ENCODE measurements at regions not wholly inside any gene's neighbourhood (a gene's known extent, or its start where the extent isn't known, plus 50 kb on each side); places are given as distances from the start of the nearest gene placed in this dataset.
"Not testable (repeated sequence)": the region's sequence is repeated elsewhere in the genome, so short reads cannot be mapped to it uniquely, and the experiment has no call there.

GRCh38 chr14:22251090-22251489, 337.9 kb downstream of the DAD1 start:
- no peak for DNase-seq (ENCODE audit: low read depth, low spot score)

DNA sequence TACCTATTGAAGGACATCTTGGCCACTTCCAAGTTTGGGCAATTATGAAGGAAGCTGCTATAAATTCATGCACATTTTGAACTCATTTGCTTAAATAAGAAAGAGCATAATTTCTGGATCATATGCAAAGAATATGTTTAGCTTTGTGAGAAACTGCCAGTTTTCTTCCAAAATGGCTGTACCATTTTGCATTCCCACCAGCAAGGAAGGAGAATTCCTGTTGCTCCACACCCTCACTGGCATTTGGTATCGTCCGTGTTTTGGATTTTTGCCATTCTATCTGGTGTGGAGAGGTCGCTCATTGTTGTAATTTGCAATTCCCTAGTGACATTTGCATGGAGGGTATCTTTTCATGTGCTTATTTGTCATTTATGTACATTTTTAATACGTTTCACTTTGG, 339.3 kb downstream of the DAD1 start:
- H3K9me1 ChIP-seq (ENCODE audit: control insufficient read depth, extremely low read depth, insufficient read depth, low read length): no peaks in the 10 kb centered on the region
- H3K79me2 ChIP-seq (ENCODE audit: control insufficient read depth, insufficient read depth, low read length): no peaks in the 10 kb centered on the region
- H3K27me3 ChIP-seq (ENCODE audit: control insufficient read depth, extremely low read depth, insufficient read depth, low read length): no peaks in the 10 kb centered on the region
- no peak overlapping the region for H2AFZ ChIP-seq (ENCODE audit: control insufficient read depth, low read length)
- no peak overlapping the region for H3K9ac ChIP-seq (ENCODE audit: control insufficient read depth, extremely low read depth, insufficient read depth, low read length)
- DNase-seq (ENCODE audit: low read depth, low spot score) (no peak), FAIRE-seq (no peak)
- H3K36me3 ChIP-seq (ENCODE audit: control insufficient read depth in 2 of 2, extremely low read depth in 1 of 2, insufficient read depth in 2 of 2, low read length in 2 of 2): no peaks in the 10 kb centered on the region
- H3K4me1 ChIP-seq (ENCODE audit: control insufficient read depth, extremely low read depth, insufficient read depth, low read length): peaks cover 4% of the 10 kb centered on the region
- no peak overlapping the region for H3K4me2 ChIP-seq (ENCODE audit: control insufficient read depth, extremely low read depth, insufficient read depth, low read depth, low read length)
- dilution Hi-C loops (cut with MboI; ENCODE audit: extremely low pct_ligation_motif_present, low sequenced_read_pairs): no loop called here
- TF ChIP-seq EZH2 (IDR thresholded peaks at IDR 0.05; ENCODE audit: low read length): no peak
- no peaks in the 10 kb centered on the region for H4K20me1 ChIP-seq (ENCODE audit: control insufficient read depth, extremely low read depth, insufficient read depth, low read length)
- no peak overlapping the region for H3K4me3 ChIP-seq (ENCODE audit: control insufficient read depth in 2 of 3, extremely low read depth in 1 of 3, insufficient read depth in 2 of 3, low read depth in 1 of 3, low read length in 3 of 3)
- no peaks in the 10 kb centered on the region for H3K9me3 ChIP-seq (ENCODE audit: control insufficient read depth, low read depth, low read length)
- no peak overlapping the region for H3K27ac ChIP-seq (ENCODE audit: control insufficient read depth, insufficient read depth, low read length)

More at GRCh38 chr14:22251090-22251489, 337.9 kb downstream of the DAD1 start:
- Histone ChIP-seq H3K9ac (ENCODE audit: control insufficient read depth, extremely low read depth, insufficient read depth, low read length) (no peak overlapping the region), H2AFZ (ENCODE audit: control insufficient read depth, low read length) (no peak overlapping the region), H4K20me1 (ENCODE audit: control insufficient read depth, extremely low read depth, insufficient read depth, low read length) (no peaks in the 10 kb centered on the region), H3K79me2 (ENCODE audit: control insufficient read depth, insufficient read depth, low read length) (no peaks in the 10 kb centered on the region), H3K27me3 (ENCODE audit: control insufficient read depth, extremely low read depth, insufficient read depth, low read length) (peaks cover 5% of the 10 kb centered on the region), H3K4me2 (ENCODE audit: control insufficient read depth, extremely low read depth, insufficient read depth, low read depth, low read length) (no peak overlapping the region), H3K9me3 (ENCODE audit: control insufficient read depth, low read depth, low read length) (no peaks in the 10 kb centered on the region), H3K36me3 (ENCODE audit: control insufficient read depth in 2 of 2, extremely low read depth in 1 of 2, insufficient read depth in 2 of 2, low read length in 2 of 2) (no peaks in the 10 kb centered on the region), H3K9me1 (ENCODE audit: control insufficient read depth, extremely low read depth, insufficient read depth, low read length) (no peaks in the 10 kb centered on the region), H3K4me3 (ENCODE audit: control insufficient read depth in 2 of 3, extremely low read depth in 1 of 3, insufficient read depth in 2 of 3, low read depth in 1 of 3, low read length in 3 of 3) (no peak overlapping the region), H3K27ac (ENCODE audit: control insufficient read depth, insufficient read depth, low read length) (no peak overlapping the region), H3K4me1 (ENCODE audit: control insufficient read depth, extremely low read depth, insufficient read depth, low read length) (no peaks in the 10 kb centered on the region)
- TF ChIP-seq EZH2 (IDR thresholded peaks at IDR 0.05; ENCODE audit: low read length) (no peak), CTCF (optimal IDR thresholded peaks at IDR 0.05 in 1 of 3, IDR thresholded peaks at IDR 0.05 in 1 of 3, conservative IDR thresholded peaks at IDR 0.05 in 1 of 3; ENCODE audit: extremely low read depth in 1 of 3, insufficient read depth in 2 of 3, low read length in 3 of 3) (no peak)
- dilution Hi-C loops (cut with MboI; ENCODE audit: extremely low pct_ligation_motif_present, low sequenced_read_pairs): no loop called here
- no peak for FAIRE-seq

GRCh38 chr14:22243971-22244581, 344.9 kb downstream of the DAD1 start:
- dilution Hi-C loops (cut with MboI; ENCODE audit: extremely low pct_ligation_motif_present, low sequenced_read_pairs): no loop called here
- peaks cover 4% of the 10 kb centered on the region for H3K4me1 ChIP-seq (ENCODE audit: control insufficient read depth, extremely low read depth, insufficient read depth, low read length)
- no peak for DNase-seq (ENCODE audit: low read depth, low spot score)
- no peak overlapping the region for H3K4me3 ChIP-seq (ENCODE audit: control insufficient read depth in 2 of 3, extremely low read depth in 1 of 3, insufficient read depth in 2 of 3, low read depth in 1 of 3, low read length in 3 of 3)
- no peaks in the 10 kb centered on the region for H3K9me1 ChIP-seq (ENCODE audit: control insufficient read depth, extremely low read depth, insufficient read depth, low read length)
- no peak overlapping the region for H3K9ac ChIP-seq (ENCODE audit: control insufficient read depth, extremely low read depth, insufficient read depth, low read length)
- no peak overlapping the region for H3K4me2 ChIP-seq (ENCODE audit: control insufficient read depth, extremely low read depth, insufficient read depth, low read depth, low read length)
- TF ChIP-seq EZH2 (IDR thresholded peaks at IDR 0.05; ENCODE audit: low read length) (no peak), CTCF (optimal IDR thresholded peaks at IDR 0.05 in 1 of 3, IDR thresholded peaks at IDR 0.05 in 1 of 3, conservative IDR thresholded peaks at IDR 0.05 in 1 of 3; ENCODE audit: extremely low read depth in 1 of 3, insufficient read depth in 2 of 3, low read length in 3 of 3) (no peak)
- no peaks in the 10 kb centered on the region for H3K9me3 ChIP-seq (ENCODE audit: control insufficient read depth, low read depth, low read length)
- H3K27ac ChIP-seq (ENCODE audit: control insufficient read depth, insufficient read depth, low read length): no peak overlapping the region
- H4K20me1 ChIP-seq (ENCODE audit: control insufficient read depth, extremely low read depth, insufficient read depth, low read length): no peaks in the 10 kb centered on the region
- H3K79me2 ChIP-seq (ENCODE audit: control insufficient read depth, insufficient read depth, low read length): no peaks in the 10 kb centered on the region
- no peaks in the 10 kb centered on the region for H3K36me3 ChIP-seq (ENCODE audit: control insufficient read depth in 2 of 2, extremely low read depth in 1 of 2, insufficient read depth in 2 of 2, low read length in 2 of 2)
- FAIRE-seq: no peak
- no peaks in the 10 kb centered on the region for H3K27me3 ChIP-seq (ENCODE audit: control insufficient read depth, extremely low read depth, insufficient read depth, low read length)
- no peak overlapping the region for H2AFZ ChIP-seq (ENCODE audit: control insufficient read depth, low read length)

- H4K20me1 ChIP-seq (ENCODE audit: control insufficient read depth, extremely low read depth, insufficient read depth, low read length); FAIRE-seq; dilution Hi-C loops (cut with MboI; ENCODE audit: extremely low pct_ligation_motif_present, low sequenced_read_pairs): not testable (repeated sequence)
Observed at GRCh38 chr14:22238320-22238719, 350.7 kb downstream of the DAD1 start.

More at GRCh38 chr14:22238320-22238719, 350.7 kb downstream of the DAD1 start:
- not testable (repeated sequence) for H3K79me2 ChIP-seq (ENCODE audit: control insufficient read depth, insufficient read depth, low read length); DNase-seq (ENCODE audit: low read depth, low spot score); H3K27ac ChIP-seq (ENCODE audit: control insufficient read depth, insufficient read depth, low read length); H3K36me3 ChIP-seq (ENCODE audit: control insufficient read depth in 2 of 2, extremely low read depth in 1 of 2, insufficient read depth in 2 of 2, low read length in 2 of 2); H3K9me3 ChIP-seq (ENCODE audit: control insufficient read depth, low read depth, low read length); H3K4me1 ChIP-seq (ENCODE audit: control insufficient read depth, extremely low read depth, insufficient read depth, low read length); H2AFZ ChIP-seq (ENCODE audit: control insufficient read depth, low read length); H3K9me1 ChIP-seq (ENCODE audit: control insufficient read depth, extremely low read depth, insufficient read depth, low read length); H3K4me3 ChIP-seq (ENCODE audit: control insufficient read depth in 2 of 3, extremely low read depth in 1 of 3, insufficient read depth in 2 of 3, low read depth in 1 of 3, low read length in 3 of 3); H3K27me3 ChIP-seq (ENCODE audit: control insufficient read depth, extremely low read depth, insufficient read depth, low read length); H3K4me2 ChIP-seq (ENCODE audit: control insufficient read depth, extremely low read depth, insufficient read depth, low read depth, low read length); H3K9ac ChIP-seq (ENCODE audit: control insufficient read depth, extremely low read depth, insufficient read depth, low read length)
